DND-41 (cell line): ENCODE measurements at regions not wholly inside any gene's neighbourhood (a gene's known extent, or its start where the extent isn't known, plus 50 kb on each side); places are given as distances from the start of the nearest gene placed in this dataset.

Source experiments
- ATAC-seq: fragments of 200-7000 bp; cut with Tn5 transposase; 3 replicates; pipeline ENCODE4 v1.9.1; 2021; ENCODE audit warnings: low read depth; ENCODE audit not compliant: insufficient read depth
- DNase-seq: peaks from one replicate; pipeline ENCODE4 v3.0.0-alpha.2; 2020
- H2AFZ ChIP-seq: 2 replicates; pipeline ENCODE4 v1.6.0; 2012; ENCODE audit warnings: low read depth, low read length
- H3K27ac ChIP-seq: 2 replicates; pipeline ENCODE4 v1.5.1; 2012; ENCODE audit warnings: low read length, inconsistent platforms
- H3K27me3 ChIP-seq: fragments of 200-600 bp; sonication (generic); 2 replicates; pipeline ENCODE4 v1.6.0; 2012; ENCODE audit warnings: low read length, mild to moderate bottlenecking, inconsistent platforms; ENCODE audit not compliant: insufficient read depth, poor library complexity
- H3K36me3 ChIP-seq: 2 replicates; pipeline ENCODE4 v1.5.1; 2012; ENCODE audit warnings: low read length, inconsistent platforms; ENCODE audit not compliant: insufficient read depth
- H3K4me1 ChIP-seq: 2 replicates; pipeline ENCODE4 v1.5.1; 2012; ENCODE audit warnings: mild to moderate bottlenecking, low read length; ENCODE audit not compliant: insufficient read depth
- H3K4me2 ChIP-seq: 2 replicates; pipeline ENCODE4 v1.6.0; 2012; ENCODE audit warnings: mild to moderate bottlenecking, moderate library complexity, low read length, inconsistent platforms; ENCODE audit not compliant: insufficient read depth
- H3K4me3 ChIP-seq, 2 experiments: fragments of 200-600 bp in 1 of 2; shearing (Covaris generic) in 1 of 2; 2 replicates each; pipeline ENCODE4 v1.5.1; 2012 to 2016; ENCODE audit warnings: inconsistent platforms in 2 of 2, low read length in 2 of 2, mild to moderate bottlenecking in 2 of 2, low read depth in 1 of 2, moderate library complexity in 1 of 2
- H3K79me2 ChIP-seq: 2 replicates; pipeline ENCODE4 v1.6.0; 2012; ENCODE audit warnings: low read length, inconsistent platforms; ENCODE audit not compliant: insufficient read depth
- H3K9ac ChIP-seq: 2 replicates; pipeline ENCODE4 v1.6.0; 2012; ENCODE audit warnings: low read depth, mild to moderate bottlenecking, inconsistent platforms, low read length, moderate library complexity
- H3K9me3 ChIP-seq: 2 replicates; pipeline ENCODE4 v1.5.1; 2012; ENCODE audit warnings: low read length, moderate library complexity, mild to moderate bottlenecking, inconsistent platforms; ENCODE audit not compliant: insufficient read depth, severe bottlenecking
- H4K20me1 ChIP-seq: 2 replicates; pipeline ENCODE4 v1.6.0; 2012; ENCODE audit warnings: low read length; ENCODE audit not compliant: insufficient read depth
- EZH2 ChIP-seq: IDR thresholded peaks from 3 replicates; pipeline ENCODE4 v1.6.1; 2012; ENCODE audit warnings: borderline replicate concordance, low read depth, mild to moderate bottlenecking, moderate library complexity, low read length, inconsistent platforms; ENCODE audit not compliant: severe bottlenecking
- TF ChIP-seq, protein P1 (sequence below): IDR thresholded peaks from 2 replicates; pipeline ENCODE4 v1.5.1; 2012; ENCODE audit warnings: borderline replicate concordance, low read length, moderate library complexity, mild to moderate bottlenecking; ENCODE audit not compliant: poor library complexity, severe bottlenecking; ENCODE audit errors: extremely low read depth

GRCh38 chr2:16082276-16082675 lies 141.9 kb downstream of the MYCN start:
- no peaks in the 10 kb centered on the region for H3K27me3 ChIP-seq
- no peak overlapping the region for H3K27ac ChIP-seq
- TF ChIP-seq, protein P1, sequence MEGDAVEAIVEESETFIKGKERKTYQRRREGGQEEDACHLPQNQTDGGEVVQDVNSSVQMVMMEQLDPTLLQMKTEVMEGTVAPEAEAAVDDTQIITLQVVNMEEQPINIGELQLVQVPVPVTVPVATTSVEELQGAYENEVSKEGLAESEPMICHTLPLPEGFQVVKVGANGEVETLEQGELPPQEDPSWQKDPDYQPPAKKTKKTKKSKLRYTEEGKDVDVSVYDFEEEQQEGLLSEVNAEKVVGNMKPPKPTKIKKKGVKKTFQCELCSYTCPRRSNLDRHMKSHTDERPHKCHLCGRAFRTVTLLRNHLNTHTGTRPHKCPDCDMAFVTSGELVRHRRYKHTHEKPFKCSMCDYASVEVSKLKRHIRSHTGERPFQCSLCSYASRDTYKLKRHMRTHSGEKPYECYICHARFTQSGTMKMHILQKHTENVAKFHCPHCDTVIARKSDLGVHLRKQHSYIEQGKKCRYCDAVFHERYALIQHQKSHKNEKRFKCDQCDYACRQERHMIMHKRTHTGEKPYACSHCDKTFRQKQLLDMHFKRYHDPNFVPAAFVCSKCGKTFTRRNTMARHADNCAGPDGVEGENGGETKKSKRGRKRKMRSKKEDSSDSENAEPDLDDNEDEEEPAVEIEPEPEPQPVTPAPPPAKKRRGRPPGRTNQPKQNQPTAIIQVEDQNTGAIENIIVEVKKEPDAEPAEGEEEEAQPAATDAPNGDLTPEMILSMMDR, result no peak
- no peak for TF ChIP-seq EZH2
- H4K20me1 ChIP-seq, result no peaks in the 10 kb centered on the region
- ATAC-seq (no peak), DNase-seq (no peak)
- H3K36me3 ChIP-seq, result no peaks in the 10 kb centered on the region
- H2AFZ ChIP-seq, result no peak overlapping the region
- no peaks in the 10 kb centered on the region for H3K4me1 ChIP-seq
- H3K79me2 ChIP-seq, result no peaks in the 10 kb centered on the region
- H3K9me3 ChIP-seq, result no peaks in the 10 kb centered on the region
- H3K4me2 ChIP-seq, result no peak overlapping the region
- no peak overlapping the region for H3K4me3 ChIP-seq
- no peak overlapping the region for H3K9ac ChIP-seq

DNA sequence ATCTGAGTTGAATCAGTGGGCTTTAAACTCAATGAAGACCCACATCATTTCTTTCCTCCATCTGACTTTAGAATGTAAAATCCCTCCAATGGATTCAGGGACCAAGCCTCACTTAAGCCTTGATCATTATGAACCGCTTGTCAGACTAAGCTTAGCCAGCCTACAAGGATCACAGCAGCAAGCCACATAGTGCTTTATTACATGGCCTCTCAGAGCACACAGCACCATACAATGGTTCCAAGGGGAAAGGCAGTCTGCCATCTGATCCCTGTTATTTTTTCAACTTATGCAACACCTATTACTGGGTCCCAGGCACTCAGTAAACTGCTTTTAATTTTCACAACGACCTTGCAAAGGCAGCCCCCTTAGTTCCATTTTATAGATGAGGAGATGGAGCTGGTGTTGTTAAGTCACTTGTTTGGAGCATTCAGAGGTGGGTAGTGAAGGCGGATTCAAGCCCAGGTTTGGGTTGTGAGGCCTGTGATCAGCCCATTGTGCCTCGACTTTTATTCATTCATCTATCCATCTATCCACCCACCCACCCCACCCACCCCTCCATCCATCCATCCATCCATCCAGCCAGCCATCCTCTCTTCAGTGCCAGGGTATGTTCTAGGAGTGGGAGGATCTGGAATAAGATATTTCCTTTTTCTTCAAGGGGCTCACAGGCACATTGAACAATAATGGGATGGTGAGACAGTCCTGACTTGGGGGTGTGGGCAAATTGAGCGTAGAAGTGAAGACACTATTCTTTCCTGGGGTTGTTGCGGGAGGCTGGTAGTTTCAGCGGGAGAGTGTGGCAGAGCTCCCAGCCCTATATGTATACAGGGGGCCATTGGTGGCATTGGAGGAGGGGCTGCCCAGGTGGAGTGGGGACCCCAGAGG lies 141.2 kb downstream of the MYCN start:
- Histone ChIP-seq H3K4me1 (no peaks in the 10 kb centered on the region), H3K9ac (no peak overlapping the region), H3K79me2 (no peaks in the 10 kb centered on the region), H3K27ac (no peak overlapping the region), H3K9me3 (no peaks in the 10 kb centered on the region), H2AFZ (no peak overlapping the region), H3K27me3 (no peaks in the 10 kb centered on the region), H3K36me3 (no peaks in the 10 kb centered on the region), H3K4me3 (no peak overlapping the region), H4K20me1 (no peaks in the 10 kb centered on the region), H3K4me2 (no peak overlapping the region)
- TF ChIP-seq, protein P1, result no peak
- no peak for TF ChIP-seq EZH2
- ATAC-seq, result no peak
- DNase-seq, result no peak

- Histone ChIP-seq H3K4me1 (no peaks in the 10 kb centered on the region), H3K9me3 (no peaks in the 10 kb centered on the region), H3K27me3 (no peaks in the 10 kb centered on the region), H3K36me3 (no peaks in the 10 kb centered on the region), H3K9ac (no peak overlapping the region), H3K79me2 (no peaks in the 10 kb centered on the region), H2AFZ (no peak overlapping the region), H4K20me1 (no peaks in the 10 kb centered on the region), H3K4me3 (no peak overlapping the region), H3K4me2 (no peak overlapping the region), H3K27ac (no peak overlapping the region)
- TF ChIP-seq, protein P1, result no peak
- TF ChIP-seq EZH2, result no peak
- DNase-seq (no peak), ATAC-seq (no peak)
Observed at GRCh38 chr2:16080516-16080915, 140.2 kb downstream of the MYCN start.
